Natural killer cell (primary cell): ENCODE measurements at regions not wholly inside any gene's neighbourhood (a gene's known extent, or its start where the extent isn't known, plus 50 kb on each side); places are given as distances from the start of the nearest gene placed in this dataset.

Source experiments
- ATAC-seq, 3 donors: fragments of 150-1000 bp in 2 of 3; fragments of 200-7000 bp in 1 of 3; cut with Tn5 transposase; 1 replicate in 1 of 3; 2 replicates in 2 of 3; pipeline ENCODE4 v1.10.0; 2021; ENCODE audit warnings: mild to moderate bottlenecking in 2 of 3, moderate library complexity in 2 of 3
- DNase-seq, 2 donors: peaks; one replicate each; pipeline versions ENCODE4 v3.0.0 to v3.0.0-alpha.2; 2013 to 2021; ENCODE audit warnings: mixed read lengths in 1 of 2
- H3K27ac ChIP-seq: one replicate; pipeline ENCODE4 v1.5.1; 2013; ENCODE audit warnings: mild to moderate bottlenecking, low read length
- H3K27me3 ChIP-seq: one replicate; pipeline ENCODE4 v1.6.1; 2013; ENCODE audit warnings: low read length; ENCODE audit not compliant: control insufficient read depth, insufficient read depth
- H3K36me3 ChIP-seq: one replicate; pipeline ENCODE4 v1.6.1; 2013; ENCODE audit warnings: low read length; ENCODE audit not compliant: control insufficient read depth, insufficient read depth
- H3K4me1 ChIP-seq: one replicate; pipeline ENCODE4 v1.6.1; 2013; ENCODE audit warnings: low read length; ENCODE audit not compliant: control insufficient read depth, insufficient read depth
- H3K4me3 ChIP-seq: one replicate; pipeline ENCODE4 v1.5.1; 2013; ENCODE audit warnings: low read length
- H3K9me3 ChIP-seq: one replicate; pipeline ENCODE4 v1.6.1; 2013; ENCODE audit warnings: low read length; ENCODE audit not compliant: control insufficient read depth, insufficient read depth
- H3K27ac Mint-ChIP-seq, 2 donors: one replicate each; pipeline ENCODE4 v1.8.0; 2022; ENCODE audit warnings: mild to moderate bottlenecking in 2 of 2, mixed read lengths in 2 of 2, moderate library complexity in 1 of 2
- H3K27me3 Mint-ChIP-seq, 2 donors: one replicate each; pipeline ENCODE4 v1.8.0; 2022; ENCODE audit warnings: low read depth in 2 of 2, mixed read lengths in 2 of 2
- H3K36me3 Mint-ChIP-seq: one replicate; pipeline ENCODE4 v1.8.0; 2022; ENCODE audit warnings: mixed read lengths
- H3K4me1 Mint-ChIP-seq, 2 donors: one replicate each; pipeline ENCODE4 v1.8.0; 2022; ENCODE audit warnings: mixed read lengths in 2 of 2
- H3K4me3 Mint-ChIP-seq: one replicate; pipeline ENCODE4 v1.8.0; 2022; ENCODE audit warnings: mild to moderate bottlenecking, moderate library complexity, mixed read lengths
- H3K9me3 Mint-ChIP-seq, 2 donors: one replicate each; pipeline ENCODE4 v1.8.0; 2022; ENCODE audit warnings: mixed read lengths in 2 of 2
- WGBS: methylation state at CpG from one replicate; pipeline ENCODE4 v1.1.7; 2013; ENCODE audit warnings: missing lambda C conversion rate; ENCODE audit not compliant: insufficient coverage; 5-methylcytosine and 5-hydroxymethylcytosine counted together
- intact Hi-C: fragments of 100-400 bp; cut with micrococcal nuclease; formaldehyde crosslinking; loops from one replicate; pipeline ENCODE4 v1.14.2; 2022
- TF ChIP-seq, protein P1 (sequence below): fragments of 200-600 bp; IDR thresholded peaks from one replicate; pipeline ENCODE4 v1.8.0; 2022; ENCODE audit warnings: antibody characterized with exemption

DNA sequence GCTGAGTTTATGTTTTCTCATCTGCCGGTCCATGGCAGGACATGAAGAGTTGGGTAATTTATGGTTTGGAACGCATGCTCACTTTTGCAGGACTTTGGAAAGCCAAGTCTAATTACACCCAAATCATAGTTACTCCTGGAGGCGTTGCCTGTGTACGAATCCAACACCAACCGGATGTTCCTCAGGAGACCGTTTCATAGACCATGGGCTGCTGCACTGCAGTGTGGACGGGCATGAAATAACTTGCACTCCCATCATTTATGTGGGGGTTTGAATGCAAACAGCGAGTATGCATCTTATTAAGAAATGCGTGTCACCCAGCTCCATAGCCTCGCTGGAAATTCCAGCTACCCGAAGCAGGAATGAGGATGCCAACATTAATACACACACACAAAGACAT is 96.1 kb upstream of the IRX2 start:
- Histone ChIP-seq H3K9me3 (no peaks in the 10 kb centered on the region), H3K36me3 (no peaks in the 10 kb centered on the region), H3K4me1 (no peaks in the 10 kb centered on the region), H3K27ac (no peak overlapping the region), H3K4me3 (no peak overlapping the region), H3K27me3 (no peaks in the 10 kb centered on the region)
- intact Hi-C loops, result no loop called here
- ATAC-seq, result no peak
- DNase-seq, result no peak
- 89% methylated on average over 11 of the region's 11 CpGs for WGBS
- Mint-ChIP-seq H3K36me3 (no peaks in the 10 kb centered on the region), H3K27ac (no peak overlapping the region), H3K4me1 (no peaks in the 10 kb centered on the region), H3K4me3 (no peak overlapping the region), H3K9me3 (no peaks in the 10 kb centered on the region), H3K27me3 (no peaks in the 10 kb centered on the region)
- TF ChIP-seq, protein P1, sequence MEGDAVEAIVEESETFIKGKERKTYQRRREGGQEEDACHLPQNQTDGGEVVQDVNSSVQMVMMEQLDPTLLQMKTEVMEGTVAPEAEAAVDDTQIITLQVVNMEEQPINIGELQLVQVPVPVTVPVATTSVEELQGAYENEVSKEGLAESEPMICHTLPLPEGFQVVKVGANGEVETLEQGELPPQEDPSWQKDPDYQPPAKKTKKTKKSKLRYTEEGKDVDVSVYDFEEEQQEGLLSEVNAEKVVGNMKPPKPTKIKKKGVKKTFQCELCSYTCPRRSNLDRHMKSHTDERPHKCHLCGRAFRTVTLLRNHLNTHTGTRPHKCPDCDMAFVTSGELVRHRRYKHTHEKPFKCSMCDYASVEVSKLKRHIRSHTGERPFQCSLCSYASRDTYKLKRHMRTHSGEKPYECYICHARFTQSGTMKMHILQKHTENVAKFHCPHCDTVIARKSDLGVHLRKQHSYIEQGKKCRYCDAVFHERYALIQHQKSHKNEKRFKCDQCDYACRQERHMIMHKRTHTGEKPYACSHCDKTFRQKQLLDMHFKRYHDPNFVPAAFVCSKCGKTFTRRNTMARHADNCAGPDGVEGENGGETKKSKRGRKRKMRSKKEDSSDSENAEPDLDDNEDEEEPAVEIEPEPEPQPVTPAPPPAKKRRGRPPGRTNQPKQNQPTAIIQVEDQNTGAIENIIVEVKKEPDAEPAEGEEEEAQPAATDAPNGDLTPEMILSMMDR, result no peak

DNA sequence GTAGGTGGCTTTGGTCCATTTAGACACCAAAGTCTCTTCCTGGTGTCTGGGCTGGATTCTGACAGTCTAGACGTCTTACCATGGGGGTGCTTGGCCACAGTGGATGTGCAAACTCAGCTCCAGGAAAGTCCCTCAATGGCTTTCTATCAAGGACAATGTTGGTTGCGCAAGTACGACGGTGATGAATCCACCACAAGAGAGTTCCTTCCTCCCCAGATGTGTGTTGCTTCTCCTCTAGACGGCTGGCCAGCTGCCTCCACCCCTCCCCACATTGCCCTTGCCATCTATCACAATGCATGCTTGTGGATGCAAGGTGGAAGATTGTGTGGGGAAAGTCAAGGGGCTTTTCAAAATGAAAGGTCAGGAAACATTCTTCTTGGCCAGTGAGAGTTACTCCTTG is 89.7 kb upstream of the IRX2 start:
- Mint-ChIP-seq H3K4me3 (no peak overlapping the region), H3K4me1 (no peaks in the 10 kb centered on the region), H3K36me3 (no peaks in the 10 kb centered on the region), H3K27ac (no peak overlapping the region), H3K27me3 (no peaks in the 10 kb centered on the region), H3K9me3 (peaks cover 3 to 4% of the 10 kb centered on the region in 2 donors)
- Histone ChIP-seq H3K36me3 (no peaks in the 10 kb centered on the region), H3K27me3 (no peaks in the 10 kb centered on the region), H3K9me3 (no peaks in the 10 kb centered on the region), H3K4me1 (no peaks in the 10 kb centered on the region), H3K4me3 (no peak overlapping the region), H3K27ac (no peak overlapping the region)
- ATAC-seq (no peak), DNase-seq (no peak)
- TF ChIP-seq, protein P1, result no peak
- intact Hi-C loops, result no loop called here
- 63% methylated on average over 4 of the region's 5 CpGs for WGBS

DNA sequence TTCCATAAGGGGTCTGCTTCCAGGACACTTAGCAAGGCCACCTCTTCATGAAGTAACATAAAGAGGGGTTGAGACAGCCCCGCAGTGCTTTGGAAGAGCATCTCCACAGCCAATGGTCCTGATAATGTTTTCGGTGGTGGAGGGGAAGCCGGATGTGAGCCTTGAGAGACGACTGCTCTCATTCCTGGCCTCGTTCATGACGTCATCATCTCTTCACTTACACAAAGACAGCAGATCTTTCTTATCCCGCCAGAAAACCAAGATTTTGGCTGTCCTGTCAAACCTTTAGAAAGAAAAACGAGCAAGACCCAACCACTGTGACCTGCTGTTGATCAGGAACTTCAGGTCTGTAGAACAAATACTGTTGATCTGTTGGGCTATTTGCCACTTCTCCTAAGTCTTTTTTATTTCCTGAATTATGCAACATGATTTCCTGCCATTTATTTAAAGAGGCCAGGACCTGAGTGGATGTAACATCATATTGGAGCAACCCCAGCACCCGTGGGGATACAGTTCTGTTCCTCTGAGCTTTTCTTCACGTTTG is 89.0 kb upstream of the IRX2 start:
- TF ChIP-seq, protein P1, result no peak
- H3K27ac ChIP-seq, result no peak overlapping the region
- no peaks in the 10 kb centered on the region for H3K36me3 ChIP-seq
- ATAC-seq (no peak), DNase-seq (no peak)
- H3K27me3 Mint-ChIP-seq, result no peaks in the 10 kb centered on the region
- H3K9me3 ChIP-seq, result no peaks in the 10 kb centered on the region
- intact Hi-C loops, result no loop called here
- 77% methylated on average over 10 of the region's 10 CpGs for WGBS
- peaks cover 3 to 4% of the 10 kb centered on the region in 2 donors for H3K9me3 Mint-ChIP-seq
- H3K4me3 Mint-ChIP-seq, result no peak overlapping the region
- no peaks in the 10 kb centered on the region for H3K27me3 ChIP-seq
- H3K4me1 ChIP-seq, result no peaks in the 10 kb centered on the region
- no peaks in the 10 kb centered on the region for H3K36me3 Mint-ChIP-seq
- H3K27ac Mint-ChIP-seq, result no peak overlapping the region
- H3K4me3 ChIP-seq, result no peak overlapping the region
- no peaks in the 10 kb centered on the region for H3K4me1 Mint-ChIP-seq

DNA sequence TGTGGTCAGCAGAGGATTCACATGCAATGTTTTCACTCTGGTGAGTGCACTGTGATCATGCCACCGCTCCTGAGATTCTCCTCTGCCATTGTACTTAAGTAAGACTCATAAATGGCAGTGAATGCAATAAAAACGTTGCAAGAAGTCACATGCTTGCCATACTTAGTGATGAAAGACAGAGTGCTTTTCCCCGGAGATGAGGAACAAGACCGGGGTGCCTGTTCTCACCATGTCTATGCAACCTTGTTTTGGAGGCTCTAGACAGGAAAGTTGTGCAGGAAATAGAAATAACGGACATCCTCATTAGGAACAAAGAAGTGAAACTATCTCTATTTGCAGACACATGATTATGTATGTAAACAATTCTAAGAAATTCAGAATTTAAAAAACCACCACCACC is 84.7 kb upstream of the IRX2 start:
- Mint-ChIP-seq H3K9me3 (peaks cover 3 to 4% of the 10 kb centered on the region in 2 donors), H3K27ac (no peak overlapping the region), H3K27me3 (no peaks in the 10 kb centered on the region), H3K36me3 (no peaks in the 10 kb centered on the region), H3K4me1 (no peaks in the 10 kb centered on the region), H3K4me3 (no peak overlapping the region)
- Histone ChIP-seq H3K4me3 (no peak overlapping the region), H3K27ac (no peak overlapping the region), H3K27me3 (no peaks in the 10 kb centered on the region), H3K9me3 (no peaks in the 10 kb centered on the region), H3K36me3 (no peaks in the 10 kb centered on the region), H3K4me1 (no peaks in the 10 kb centered on the region)
- intact Hi-C loops, result no loop called here
- no peak for ATAC-seq
- DNase-seq, result no peak
- 57% methylated on average over 4 of the region's 5 CpGs for WGBS
- TF ChIP-seq, protein P1, result no peak
